ENCODE measurements at regions not wholly inside any gene's neighbourhood (a gene's known extent, or its start where the extent isn't known, plus 50 kb on each side); places are given as distances from the start of the nearest gene placed in this dataset.
"Not testable (repeated sequence)": the region's sequence is repeated elsewhere in the genome, so short reads cannot be mapped to it uniquely, and the experiment has no call there.

- in situ Hi-C loops (cut with HindIII; ENCODE audit: low pct_ligation_motif_present, low pct_unique_long_range_greater_than_20kb, low sequenced_read_pairs), result no loop called here
- DNase-seq, result no peak
Observed at GRCh38 chr14:30373053-30373452, 185.9 kb upstream of the G2E3 start.

- no peak for DNase-seq
- in situ Hi-C loops (cut with HindIII; ENCODE audit: low pct_ligation_motif_present, low pct_unique_long_range_greater_than_20kb, low sequenced_read_pairs), result no loop called here
Observed at GRCh38 chr14:30373526-30373925, 185.4 kb upstream of the G2E3 start.

- peak; percentile 56 for DNase-seq
- in situ Hi-C loops (cut with HindIII; ENCODE audit: low pct_ligation_motif_present, low pct_unique_long_range_greater_than_20kb, low sequenced_read_pairs), result no loop called here
Observed at GRCh38 chr14:30375296-30375892, 183.6 kb upstream of the G2E3 start.

- DNase-seq, result no peak
- in situ Hi-C loops (cut with HindIII; ENCODE audit: low pct_ligation_motif_present, low pct_unique_long_range_greater_than_20kb, low sequenced_read_pairs), result no loop called here
Observed at GRCh38 chr14:30381861-30382480, 177.0 kb upstream of the G2E3 start.

- in situ Hi-C loops (cut with HindIII; ENCODE audit: low pct_ligation_motif_present, low pct_unique_long_range_greater_than_20kb, low sequenced_read_pairs), result no loop called here
- DNase-seq, result no peak
Observed at GRCh38 chr14:30385925-30386324, 173.0 kb upstream of the G2E3 start.

- in situ Hi-C loops (cut with HindIII; ENCODE audit: low pct_ligation_motif_present, low pct_unique_long_range_greater_than_20kb, low sequenced_read_pairs), result no loop called here
- no peak for DNase-seq
Observed at GRCh38 chr14:30387871-30388270, 171.1 kb upstream of the G2E3 start.

GRCh38 chr14:30389134-30389876 is 169.7 kb upstream of the G2E3 start:
- in situ Hi-C loops (cut with HindIII; ENCODE audit: low pct_ligation_motif_present, low pct_unique_long_range_greater_than_20kb, low sequenced_read_pairs), result no loop called here
- peak; percentile 14 for DNase-seq

- no peak for DNase-seq
- in situ Hi-C loops (cut with HindIII; ENCODE audit: low pct_ligation_motif_present, low pct_unique_long_range_greater_than_20kb, low sequenced_read_pairs), result no loop called here
Observed at GRCh38 chr14:30389877-30390385, 169.0 kb upstream of the G2E3 start.

GRCh38 chr14:30395065-30395464 is 163.9 kb upstream of the G2E3 start:
- in situ Hi-C loops (cut with HindIII; ENCODE audit: low pct_ligation_motif_present, low pct_unique_long_range_greater_than_20kb, low sequenced_read_pairs), result no loop called here
- no peak for DNase-seq

- in situ Hi-C loops (cut with HindIII; ENCODE audit: low pct_ligation_motif_present, low pct_unique_long_range_greater_than_20kb, low sequenced_read_pairs), result no loop called here
- no peak for DNase-seq
Observed at GRCh38 chr14:30402846-30403245, 156.1 kb upstream of the G2E3 start.

GRCh38 chr14:30403791-30404190 is 155.2 kb upstream of the G2E3 start:
- DNase-seq, result no peak
- in situ Hi-C loops (cut with HindIII; ENCODE audit: low pct_ligation_motif_present, low pct_unique_long_range_greater_than_20kb, low sequenced_read_pairs), result no loop called here

GRCh38 chr14:30409508-30410015 is 149.4 kb upstream of the G2E3 start:
- in situ Hi-C loops (cut with HindIII; ENCODE audit: low pct_ligation_motif_present, low pct_unique_long_range_greater_than_20kb, low sequenced_read_pairs); DNase-seq: not testable (repeated sequence)

- no peak for DNase-seq
- in situ Hi-C loops (cut with HindIII; ENCODE audit: low pct_ligation_motif_present, low pct_unique_long_range_greater_than_20kb, low sequenced_read_pairs), result no loop called here
Observed at GRCh38 chr14:30410986-30411385, 148.0 kb upstream of the G2E3 start.

GRCh38 chr14:30413184-30413583 is 145.8 kb upstream of the G2E3 start:
- DNase-seq; in situ Hi-C loops (cut with HindIII; ENCODE audit: low pct_ligation_motif_present, low pct_unique_long_range_greater_than_20kb, low sequenced_read_pairs): not testable (repeated sequence)

- in situ Hi-C loops (cut with HindIII; ENCODE audit: low pct_ligation_motif_present, low pct_unique_long_range_greater_than_20kb, low sequenced_read_pairs), result no loop called here
- no peak for DNase-seq
Observed at GRCh38 chr14:30417121-30417520, 141.8 kb upstream of the G2E3 start.

- in situ Hi-C loops (cut with HindIII; ENCODE audit: low pct_ligation_motif_present, low pct_unique_long_range_greater_than_20kb, low sequenced_read_pairs), result no loop called here
Observed at GRCh38 chr14:30417999-30418398, 141.0 kb upstream of the G2E3 start.

GRCh38 chr14:30419037-30419436 is 139.9 kb upstream of the G2E3 start:
- DNase-seq, result no peak
- in situ Hi-C loops (cut with HindIII; ENCODE audit: low pct_ligation_motif_present, low pct_unique_long_range_greater_than_20kb, low sequenced_read_pairs), result no loop called here

More at GRCh38 chr14:30417999-30418398, 141.0 kb upstream of the G2E3 start:
- no peak for DNase-seq

- DNase-seq, result no peak
- in situ Hi-C loops (cut with HindIII; ENCODE audit: low pct_ligation_motif_present, low pct_unique_long_range_greater_than_20kb, low sequenced_read_pairs), result no loop called here
Observed at GRCh38 chr14:30420515-30420914, 138.4 kb upstream of the G2E3 start.

- in situ Hi-C loops (cut with HindIII; ENCODE audit: low pct_ligation_motif_present, low pct_unique_long_range_greater_than_20kb, low sequenced_read_pairs), result no loop called here
- DNase-seq, result no peak
Observed at GRCh38 chr14:30426463-30426862, 132.5 kb upstream of the G2E3 start.
